ENCODE measurements at regions not wholly inside any gene's neighbourhood (a gene's known extent, or its start where the extent isn't known, plus 50 kb on each side); places are given as distances from the start of the nearest gene placed in this dataset.

- TF ChIP-seq PRDM15 (CRISPR knock-in tag; IDR thresholded peaks at IDR 0.05) (no peak), CC2D1A (CRISPR knock-in tag; IDR thresholded peaks at IDR 0.05) (no peak), ZSCAN29 (CRISPR knock-in tag; conservative IDR thresholded peaks at IDR 0.05) (no peak), ZNF674 (CRISPR knock-in tag; IDR thresholded peaks at IDR 0.05; ENCODE audit: low read depth) (no peak), ZC3H4 (CRISPR knock-in tag; IDR thresholded peaks at IDR 0.05; ENCODE audit: borderline replicate concordance) (no peak), ZHX1 (CRISPR knock-in tag; IDR thresholded peaks at IDR 0.05; ENCODE audit: low read depth) (no peak)
Observed at GRCh38 chr13:71018544-71018943, 848.5 kb downstream of the DACH1 start (continued).

GRCh38 chr13:71017607-71018006, 849.4 kb downstream of the DACH1 start:
- Histone ChIP-seq H3K27me3 (ENCODE audit: control insufficient read depth in 1 of 2, insufficient read depth in 2 of 2, low read length in 2 of 2) (no peaks in the 10 kb centered on the region), H3K79me2 (ENCODE audit: insufficient read depth, low read length) (no peaks in the 10 kb centered on the region), H3K4me2 (ENCODE audit: low read depth, low read length) (no peak overlapping the region), H3K4me3 (replicated peaks in 1 of 3; ENCODE audit: insufficient read depth in 1 of 3, low read depth in 2 of 3, low read length in 3 of 3) (no peak overlapping the region), H3K27ac (ENCODE audit: extremely low read length, insufficient read depth, low read length) (no peak overlapping the region), H3K9me3 (ENCODE audit: low read length) (no peaks in the 10 kb centered on the region), H3K36me3 (replicated peaks in 1 of 2; ENCODE audit: control insufficient read depth in 1 of 2, insufficient read depth in 2 of 2, low read length in 2 of 2) (no peaks in the 10 kb centered on the region), H2AFZ (ENCODE audit: low read length) (no peak overlapping the region), H4K20me1 (ENCODE audit: insufficient read depth, low read length) (no peaks in the 10 kb centered on the region), H3K4me1 (ENCODE audit: insufficient read depth, low read length) (no peaks in the 10 kb centered on the region), H3K9ac (ENCODE audit: insufficient read depth, low read depth, low read length) (no peak overlapping the region)
- 0% methylated on average over 1 of the region's 1 CpG for whole genome bisulfite sequencing (ENCODE audit: low lambda C conversion rate)
- POLR2A ChIA-PET = no interaction called here
- no TSS peak for BruUV-seq (replicated peaks)
- FAIRE-seq (no peak), ATAC-seq (no peak), DNase-seq (ENCODE audit: low spot score) (no peak)
- CTCF ChIA-PET (ENCODE audit: low intra/inter-chr PET ratio, low total read pairs) = no interaction called here
- in situ Hi-C loops (cut with HindIII; ENCODE audit: extremely low pct_ligation_motif_present, low pct_unique_long_range_greater_than_20kb) (no loop called here), intact Hi-C loops (cut with micrococcal nuclease; ENCODE audit: unreplicated experiment) (no loop called here)
- TF ChIP-seq ZBTB49 (CRISPR knock-in tag; IDR thresholded peaks at IDR 0.05; ENCODE audit: borderline replicate concordance) = no peak
- TF ChIP-seq CTCF (CRISPR knock-in tag; IDR thresholded peaks at IDR 0.05) = peak; percentile 12; the same call in 1 of the 2 replicates
